Smooth muscle cell (in vitro differentiated cells): ENCODE measurements at regions not wholly inside any gene's neighbourhood (a gene's known extent, or its start where the extent isn't known, plus 50 kb on each side); places are given as distances from the start of the nearest gene placed in this dataset.
A peak's percentile ranks its signal among the peaks of the same experiment; 100 is the strongest.

Experiments used
- DNase-seq: peaks from one replicate; lab custom pipeline; 2025; ENCODE audit not compliant: unreplicated experiment; lab: John Stamatoyannopoulos, UW
- H2AFZ ChIP-seq: fragments of 200-600 bp; sonication (generic); 2 replicates; pipeline ENCODE4 v1.6.0; 2016; ENCODE audit warnings: antibody characterized with exemption, low read depth, mild to moderate bottlenecking
- H3F3A ChIP-seq: fragments of 200-600 bp; sonication (generic); 2 replicates; pipeline ENCODE4 v1.6.0; 2017; ENCODE audit warnings: antibody characterized with exemption, low read depth
- H3K27ac ChIP-seq: fragments of 200-600 bp; sonication (generic); 2 replicates; pipeline ENCODE4 v1.5.1; 2016; ENCODE audit warnings: low read depth, mild to moderate bottlenecking
- H3K27me3 ChIP-seq: fragments of 200-600 bp; sonication (generic); 2 replicates; pipeline ENCODE4 v1.6.1; 2016; ENCODE audit warnings: low read depth, mild to moderate bottlenecking
- H3K36me3 ChIP-seq: fragments of 200-600 bp; sonication (generic); 2 replicates; pipeline ENCODE4 v1.5.1; 2016; ENCODE audit warnings: low read depth
- H3K4me1 ChIP-seq: fragments of 200-600 bp; sonication (generic); 2 replicates; pipeline ENCODE4 v1.5.1; 2016; ENCODE audit warnings: low read depth
- H3K4me2 ChIP-seq: fragments of 200-600 bp; sonication (generic); 2 replicates; pipeline ENCODE4 v1.6.0; 2016; ENCODE audit warnings: mild to moderate bottlenecking
- H3K4me3 ChIP-seq: fragments of 200-600 bp; sonication (generic); 2 replicates; pipeline ENCODE4 v1.5.1; 2016; ENCODE audit warnings: mild to moderate bottlenecking
- H3K79me2 ChIP-seq: fragments of 200-600 bp; sonication (generic); 2 replicates; pipeline ENCODE4 v1.6.0; 2016; ENCODE audit warnings: low read depth, mild to moderate bottlenecking
- H3K9ac ChIP-seq: fragments of 200-600 bp; sonication (generic); 2 replicates; pipeline ENCODE4 v1.6.0; 2016; ENCODE audit warnings: low read depth
- H3K9me3 ChIP-seq: fragments of 200-600 bp; sonication (generic); replicated peaks from 2 replicates; pipeline ENCODE4 v1.5.1; 2016; ENCODE audit warnings: low read depth
- H4K20me1 ChIP-seq: fragments of 200-600 bp; sonication (generic); 2 replicates; pipeline ENCODE4 v1.6.0; 2016; ENCODE audit warnings: low read depth
- WGBS: methylation state at CpG from one replicate; pipeline ENCODE4 v1.1.7; 2016; ENCODE audit warnings: low lambda C conversion rate; 5-methylcytosine and 5-hydroxymethylcytosine counted together
- TF ChIP-seq, protein P1 (sequence below): fragments of 200-600 bp; sonication (generic); IDR thresholded peaks from 2 replicates; pipeline ENCODE4 v1.5.1; 2017; ENCODE audit warnings: borderline replicate concordance, mild to moderate bottlenecking, antibody characterized with exemption; ENCODE audit not compliant: insufficient read depth, poor library complexity, severe bottlenecking

DNA sequence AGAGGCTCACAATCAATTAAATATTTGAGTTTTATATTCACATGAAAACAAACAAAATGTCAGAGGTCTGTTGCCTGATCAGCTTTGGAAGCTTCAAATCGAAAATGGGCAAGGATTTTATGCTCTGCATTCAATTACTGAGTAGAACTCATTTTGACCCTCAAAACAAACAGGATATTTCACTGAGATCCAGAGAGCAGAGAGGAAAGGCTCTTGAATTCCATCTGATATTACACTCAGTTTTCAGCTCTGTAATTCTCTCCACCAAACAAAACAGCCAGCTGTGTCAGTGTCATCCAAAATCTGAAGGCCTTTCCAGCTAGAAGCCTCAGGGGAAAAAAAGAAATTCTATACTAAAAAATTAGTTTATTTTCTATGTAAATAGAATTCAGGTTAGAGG is 128.6 kb upstream of the FLRT2 start:
- no peaks in the 10 kb centered on the region for H3K79me2 ChIP-seq
- H3F3A ChIP-seq = no peaks in the 10 kb centered on the region
- H2AFZ ChIP-seq = no peak overlapping the region
- WGBS = 84% methylated on average over 1 of the region's 1 CpG
- no peak for DNase-seq
- H3K4me2 ChIP-seq = no peak overlapping the region
- no peaks in the 10 kb centered on the region for H4K20me1 ChIP-seq
- H3K4me3 ChIP-seq = no peak overlapping the region
- no peaks in the 10 kb centered on the region for H3K4me1 ChIP-seq
- TF ChIP-seq, protein P1, sequence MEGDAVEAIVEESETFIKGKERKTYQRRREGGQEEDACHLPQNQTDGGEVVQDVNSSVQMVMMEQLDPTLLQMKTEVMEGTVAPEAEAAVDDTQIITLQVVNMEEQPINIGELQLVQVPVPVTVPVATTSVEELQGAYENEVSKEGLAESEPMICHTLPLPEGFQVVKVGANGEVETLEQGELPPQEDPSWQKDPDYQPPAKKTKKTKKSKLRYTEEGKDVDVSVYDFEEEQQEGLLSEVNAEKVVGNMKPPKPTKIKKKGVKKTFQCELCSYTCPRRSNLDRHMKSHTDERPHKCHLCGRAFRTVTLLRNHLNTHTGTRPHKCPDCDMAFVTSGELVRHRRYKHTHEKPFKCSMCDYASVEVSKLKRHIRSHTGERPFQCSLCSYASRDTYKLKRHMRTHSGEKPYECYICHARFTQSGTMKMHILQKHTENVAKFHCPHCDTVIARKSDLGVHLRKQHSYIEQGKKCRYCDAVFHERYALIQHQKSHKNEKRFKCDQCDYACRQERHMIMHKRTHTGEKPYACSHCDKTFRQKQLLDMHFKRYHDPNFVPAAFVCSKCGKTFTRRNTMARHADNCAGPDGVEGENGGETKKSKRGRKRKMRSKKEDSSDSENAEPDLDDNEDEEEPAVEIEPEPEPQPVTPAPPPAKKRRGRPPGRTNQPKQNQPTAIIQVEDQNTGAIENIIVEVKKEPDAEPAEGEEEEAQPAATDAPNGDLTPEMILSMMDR = no peak
- H3K27me3 ChIP-seq = no peaks in the 10 kb centered on the region
- no peak overlapping the region for H3K27ac ChIP-seq
- no peaks in the 10 kb centered on the region for H3K36me3 ChIP-seq
- H3K9me3 ChIP-seq = no peaks in the 10 kb centered on the region
- H3K9ac ChIP-seq = no peak overlapping the region

DNA sequence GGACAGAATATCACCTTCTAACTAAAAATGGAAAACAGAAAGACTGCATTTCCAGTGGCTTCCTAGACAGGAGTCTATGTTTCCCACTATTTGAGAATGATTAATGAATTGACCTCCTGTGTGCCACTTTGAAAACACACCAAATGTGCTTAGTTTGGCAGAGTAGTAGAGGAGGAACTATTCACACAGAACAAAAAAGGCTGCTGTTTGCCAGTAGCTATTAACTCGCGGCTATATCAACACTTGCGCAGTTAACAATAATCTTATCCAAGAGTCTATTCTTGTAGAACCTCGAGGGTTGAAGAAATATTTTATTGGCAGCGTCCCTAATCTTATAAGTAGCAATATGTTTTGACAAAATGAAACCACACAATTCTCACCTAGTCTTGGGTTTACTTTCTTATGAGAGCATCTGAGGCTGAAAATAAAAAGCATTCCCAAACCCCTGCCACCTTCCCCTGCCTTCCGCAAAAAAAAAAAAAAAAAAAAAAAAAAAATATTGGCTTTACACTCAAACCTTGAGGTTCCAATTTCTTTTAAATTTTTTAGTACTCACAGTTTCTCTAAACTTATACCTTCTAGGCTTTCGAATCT is 127.3 kb upstream of the FLRT2 start:
- no peaks in the 10 kb centered on the region for H3K27me3 ChIP-seq
- 93% methylated on average over 7 of the region's 7 CpGs for WGBS
- H2AFZ ChIP-seq = no peak overlapping the region

DNA sequence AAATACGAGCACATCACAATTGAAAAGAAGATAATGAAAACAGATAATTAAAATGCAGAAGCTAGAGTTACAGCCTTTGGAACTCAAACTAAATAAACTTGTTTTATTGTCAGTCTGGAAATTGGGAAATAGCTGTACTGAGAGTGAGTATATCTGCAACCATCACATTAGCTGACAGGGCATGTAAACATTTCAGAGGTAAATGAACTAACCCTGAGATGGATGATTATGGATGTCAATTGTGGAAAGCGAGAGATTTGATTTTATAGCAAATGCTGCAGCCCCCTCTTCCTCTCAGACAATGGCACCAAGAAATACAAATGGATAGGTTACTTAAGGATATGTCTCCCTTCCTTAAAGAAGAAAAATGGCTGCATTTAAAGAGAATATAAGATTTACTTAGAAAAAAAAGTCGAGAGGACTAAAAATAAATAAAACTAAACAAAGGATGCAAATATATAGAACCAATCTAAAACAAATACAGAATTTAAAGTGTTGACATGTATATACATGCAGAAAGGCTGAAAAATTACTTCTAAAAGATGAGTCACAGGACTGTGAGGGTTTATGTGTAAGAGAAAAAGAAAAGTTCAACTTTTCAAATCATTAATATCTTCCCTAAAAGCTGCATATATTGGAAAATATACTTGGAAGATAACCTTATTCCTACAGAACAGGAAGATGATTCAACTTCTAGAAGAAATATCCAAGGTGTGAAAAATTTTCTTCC is 120.3 kb upstream of the FLRT2 start:
- H3K9me3 ChIP-seq = no peaks in the 10 kb centered on the region
- peak overlapping the region; percentile 35 for H2AFZ ChIP-seq
- TF ChIP-seq, protein P1 = no peak
- WGBS = 55% methylated on average over 3 of the region's 3 CpGs
- no peak overlapping the region for H3K4me3 ChIP-seq
- no peak overlapping the region for H3K9ac ChIP-seq
- no peaks in the 10 kb centered on the region for H3K36me3 ChIP-seq
- no peaks in the 10 kb centered on the region for H3K27me3 ChIP-seq
- no peaks in the 10 kb centered on the region for H3F3A ChIP-seq
- H3K4me1 ChIP-seq = no peaks in the 10 kb centered on the region
- H3K27ac ChIP-seq = no peak overlapping the region
- no peaks in the 10 kb centered on the region for H4K20me1 ChIP-seq
- no peaks in the 10 kb centered on the region for H3K79me2 ChIP-seq
- no peak overlapping the region for H3K4me2 ChIP-seq
- DNase-seq = no peak

More for the DNA sequence above, 127.3 kb upstream of the FLRT2 start:
- Histone ChIP-seq H3K4me3 (no peak overlapping the region), H3K4me1 (no peaks in the 10 kb centered on the region), H3K27ac (no peak overlapping the region), H3K79me2 (no peaks in the 10 kb centered on the region), H3K9me3 (no peaks in the 10 kb centered on the region), H3K4me2 (no peak overlapping the region), H3K9ac (no peak overlapping the region), H3F3A (no peaks in the 10 kb centered on the region), H3K36me3 (no peaks in the 10 kb centered on the region), H4K20me1 (no peaks in the 10 kb centered on the region)
- TF ChIP-seq, protein P1 = no peak
- DNase-seq = no peak

DNA sequence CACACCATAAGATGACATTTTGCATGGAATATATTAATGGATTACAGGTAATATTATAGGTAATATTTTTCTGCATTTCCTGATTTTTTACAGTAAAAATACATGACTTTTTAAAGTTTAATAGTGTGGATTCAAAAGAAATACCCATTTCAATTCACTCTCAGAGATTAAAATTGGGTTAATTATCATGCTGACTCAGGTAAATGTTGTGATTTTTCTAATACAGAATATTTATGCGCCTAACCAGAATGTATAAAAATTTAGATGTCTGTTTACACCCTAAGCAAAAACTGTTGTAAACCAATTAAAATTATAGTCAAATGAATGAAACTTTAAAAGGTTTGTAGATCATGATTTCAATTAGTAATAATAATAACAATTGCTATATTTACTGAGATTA is 117.2 kb upstream of the FLRT2 start:
- no peaks in the 10 kb centered on the region for H3K27me3 ChIP-seq
- no peak overlapping the region for H2AFZ ChIP-seq
- no peaks in the 10 kb centered on the region for H3K79me2 ChIP-seq
- H3K4me1 ChIP-seq = peaks cover 7% of the 10 kb centered on the region
- 100% methylated on average over 1 of the region's 1 CpG for WGBS
- H3K4me2 ChIP-seq = no peak overlapping the region
- H3F3A ChIP-seq = peaks cover 13% of the 10 kb centered on the region
- DNase-seq = no peak
- TF ChIP-seq, protein P1 = no peak
- H3K27ac ChIP-seq = no peak overlapping the region
- H3K9me3 ChIP-seq = no peaks in the 10 kb centered on the region
- no peaks in the 10 kb centered on the region for H3K36me3 ChIP-seq
- no peaks in the 10 kb centered on the region for H4K20me1 ChIP-seq
- H3K4me3 ChIP-seq = no peak overlapping the region
- no peak overlapping the region for H3K9ac ChIP-seq
